ENCODE measurements at regions not wholly inside any gene's neighbourhood (a gene's known extent, or its start where the extent isn't known, plus 50 kb on each side); places are given as distances from the start of the nearest gene placed in this dataset.

GRCh38 chr20:60510356-60510755 is 552.1 kb downstream of the CDH26 start:
- DNase-seq (ENCODE audit: low spot score), result no peak

- no peak for DNase-seq (ENCODE audit: low spot score)
Measured at GRCh38 chr20:60512443-60512842, 554.2 kb downstream of the CDH26 start.

GRCh38 chr20:60513141-60513540 is 554.9 kb downstream of the CDH26 start:
- no peak for DNase-seq (ENCODE audit: low spot score)

GRCh38 chr20:60516442-60516841 is 558.2 kb downstream of the CDH26 start:
- no peak for DNase-seq (ENCODE audit: low spot score)

GRCh38 chr20:60518022-60518421 is 559.8 kb downstream of the CDH26 start:
- no peak for DNase-seq (ENCODE audit: low spot score)

GRCh38 chr20:60525397-60525796 is 567.2 kb downstream of the CDH26 start:
- DNase-seq (ENCODE audit: low spot score), result no peak

- DNase-seq (ENCODE audit: low spot score), result no peak
Measured at GRCh38 chr20:60527656-60528055, 569.4 kb downstream of the CDH26 start.

- no peak for DNase-seq (ENCODE audit: low spot score)
Measured at GRCh38 chr20:60528141-60528540, 569.9 kb downstream of the CDH26 start.

GRCh38 chr20:60529149-60529548 is 570.9 kb downstream of the CDH26 start:
- no peak for DNase-seq (ENCODE audit: low spot score)

GRCh38 chr20:60535211-60535610 is 577.0 kb downstream of the CDH26 start:
- no peak for DNase-seq (ENCODE audit: low spot score)

- DNase-seq (ENCODE audit: low spot score), result no peak
Measured at GRCh38 chr20:60540591-60540990, 582.4 kb downstream of the CDH26 start.

- no peak for DNase-seq (ENCODE audit: low spot score)
Measured at GRCh38 chr20:60541991-60542390, 583.8 kb downstream of the CDH26 start.

- no peak for DNase-seq (ENCODE audit: low spot score)
Measured at GRCh38 chr20:60543598-60543997, 585.4 kb downstream of the CDH26 start.

- DNase-seq (ENCODE audit: low spot score), result no peak
Measured at GRCh38 chr20:60553095-60553494, 594.9 kb downstream of the CDH26 start.

- DNase-seq (ENCODE audit: low spot score), result no peak
Measured at GRCh38 chr20:60558486-60558885, 600.3 kb downstream of the CDH26 start.

- DNase-seq (ENCODE audit: low spot score), result no peak
Measured at GRCh38 chr20:60559462-60559861, 601.2 kb downstream of the CDH26 start.

- no peak for DNase-seq (ENCODE audit: low spot score)
Measured at GRCh38 chr20:60561052-60561451, 602.8 kb downstream of the CDH26 start.

- DNase-seq (ENCODE audit: low spot score), result no peak
Measured at GRCh38 chr20:60565083-60565482, 606.9 kb downstream of the CDH26 start.

- no peak for DNase-seq (ENCODE audit: low spot score)
Measured at GRCh38 chr20:60565551-60565950, 607.3 kb downstream of the CDH26 start.

- DNase-seq (ENCODE audit: low spot score), result no peak
Measured at GRCh38 chr20:60569116-60569515, 610.9 kb downstream of the CDH26 start.

GRCh38 chr20:60570481-60571277 is 612.5 kb downstream of the CDH26 start:
- DNase-seq (ENCODE audit: low spot score), result no peak

- no peak for DNase-seq (ENCODE audit: low spot score)
Measured at GRCh38 chr20:60573003-60573680, 614.9 kb downstream of the CDH26 start.

GRCh38 chr20:60576236-60576635 is 618.0 kb downstream of the CDH26 start:
- no peak for DNase-seq (ENCODE audit: low spot score)

Measured in hepatic stellate cell (primary cell).